Upper lobe of left lung (tissue), 6 donors: ENCODE measurements at regions not wholly inside any gene's neighbourhood (a gene's known extent, or its start where the extent isn't known, plus 50 kb on each side); places are given as distances from the start of the nearest gene placed in this dataset.

Source experiments
- ATAC-seq, 2 donors: fragments of 200-7000 bp; cut with Tn5 transposase; one replicate each; pipeline ENCODE4 v1.9.1; 2022; ENCODE audit warnings: mild to moderate bottlenecking in 2 of 2, moderate library complexity in 2 of 2; ENCODE audit not compliant: low FRiP score in 2 of 2
- DNase-seq, 2 donors: peaks; one replicate each; pipeline ENCODE4 v3.0.0-alpha.2; 2019 to 2020
- H3K27ac ChIP-seq, 4 donors: fragments of 200-600 bp; sonication (generic); one replicate each; pipeline ENCODE4 v1.5.1; 2016 to 2019
- H3K27me3 ChIP-seq, 4 donors: fragments of 200-600 bp; sonication (generic); one replicate each; pipeline ENCODE4 v1.5.1; 2017 to 2019
- H3K36me3 ChIP-seq, 4 donors: fragments of 200-600 bp; sonication (generic); one replicate each; pipeline ENCODE4 v1.5.1; 2016 to 2019
- H3K4me1 ChIP-seq, 4 donors: fragments of 200-600 bp; sonication (generic); one replicate each; pipeline ENCODE4 v1.5.1; 2018 to 2019
- H3K4me3 ChIP-seq, 4 donors: fragments of 200-600 bp; sonication (generic); one replicate each; pipeline ENCODE4 v1.5.1; 2017 to 2019; ENCODE audit warnings: mild to moderate bottlenecking in 2 of 4, moderate library complexity in 1 of 4
- H3K9me3 ChIP-seq, 4 donors: fragments of 200-600 bp; sonication (generic); one replicate each; pipeline ENCODE4 v1.5.1; 2018 to 2019
- EP300 ChIP-seq, 4 donors: sonication (generic); formaldehyde crosslinking; IDR thresholded peaks; one replicate each; pipeline ENCODE4 v1.5.1; 2017; ENCODE audit warnings: antibody characterized with exemption in 4 of 4, control low read depth in 2 of 4
- POLR2A ChIP-seq, 4 donors: fragments of 450-650 bp; IDR thresholded peaks; one replicate each; pipeline ENCODE4 v1.5.1; 2016 to 2017; ENCODE audit warnings: antibody characterized with exemption in 4 of 4, mild to moderate bottlenecking in 2 of 4
- POLR2AphosphoS5 ChIP-seq, 2 donors: sonication (generic); formaldehyde crosslinking; IDR thresholded peaks; one replicate each; pipeline ENCODE4 v1.5.1; 2017; ENCODE audit warnings: antibody characterized with exemption in 2 of 2
- WGBS, 2 donors: methylation state at CpG; one replicate each; pipeline ENCODE4 v1.1.5; 2017 to 2018; 5-methylcytosine and 5-hydroxymethylcytosine counted together
- TF ChIP-seq, protein P1 (sequence below), 6 experiments: fragments of 450-650 bp in 4 of 6; fragments of 200-600 bp in 2 of 6; sonication (generic) in 2 of 6; IDR thresholded peaks; one replicate each; pipeline ENCODE4 v1.5.1; 2016 to 2019; ENCODE audit warnings: antibody characterized with exemption in 6 of 6
- donor health status: DM: no; HTN: no; CAD: no; lungs with moderate emphysema.
- donor health status: DM: no; HTN: yes; CAD: no; lungs with severe emphysema.

DNA sequence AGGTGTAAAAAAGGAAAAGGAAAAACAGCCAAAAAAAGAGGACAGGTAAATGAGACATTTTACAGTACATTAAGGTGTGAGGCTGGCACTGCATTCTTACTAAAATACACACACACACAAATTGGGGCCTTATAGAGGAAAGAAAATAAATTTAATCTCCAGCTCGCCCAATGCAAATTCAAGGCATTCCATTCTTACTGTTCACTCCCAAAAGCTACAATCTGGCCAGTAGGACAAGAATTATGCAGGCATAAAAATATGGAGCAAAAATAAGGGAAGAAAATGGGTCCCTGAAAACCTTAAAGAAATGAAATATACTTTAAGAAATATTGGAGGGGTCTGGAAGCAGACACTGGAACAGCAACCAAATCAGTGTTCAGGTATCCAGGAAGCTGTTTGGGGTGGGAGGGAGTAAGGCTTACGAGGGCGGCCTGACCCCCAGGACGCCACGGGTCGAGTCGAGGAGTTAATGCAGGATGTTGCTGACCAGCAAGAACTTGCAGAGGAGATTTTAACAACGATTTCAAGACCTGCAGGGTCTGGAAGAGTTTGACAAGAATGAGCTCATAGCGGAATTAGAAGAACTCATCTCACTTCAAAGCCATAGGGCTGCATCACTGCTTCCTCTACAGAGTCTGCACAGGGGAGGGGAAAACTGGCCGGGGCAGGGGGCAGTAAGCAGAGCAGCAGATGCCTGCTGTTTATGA is 245.5 kb downstream of the TBL1XR1 start:
- Histone ChIP-seq H3K9me3 (no peaks in the 10 kb centered on the region), H3K27me3 (no peaks in the 10 kb centered on the region), H3K4me1 (peaks cover 0 to 6% (median 2%) of the 10 kb centered on the region in 4 donors), H3K27ac (no peak overlapping the region), H3K4me3 (no peak overlapping the region), H3K36me3 (no peaks in the 10 kb centered on the region)
- DNase-seq (peak in 1 of 2 donors; percentile 5), ATAC-seq (no peak)
- 72 to 76% methylated on average over 10 of the region's 10 CpGs for WGBS, 2 donors
- TF ChIP-seq POLR2A (IDR thresholded peaks at IDR 0.05) (no peak), EP300 (IDR thresholded peaks at IDR 0.05) (no peak), POLR2AphosphoS5 (IDR thresholded peaks at IDR 0.05) (no peak)
- TF ChIP-seq, protein P1, sequence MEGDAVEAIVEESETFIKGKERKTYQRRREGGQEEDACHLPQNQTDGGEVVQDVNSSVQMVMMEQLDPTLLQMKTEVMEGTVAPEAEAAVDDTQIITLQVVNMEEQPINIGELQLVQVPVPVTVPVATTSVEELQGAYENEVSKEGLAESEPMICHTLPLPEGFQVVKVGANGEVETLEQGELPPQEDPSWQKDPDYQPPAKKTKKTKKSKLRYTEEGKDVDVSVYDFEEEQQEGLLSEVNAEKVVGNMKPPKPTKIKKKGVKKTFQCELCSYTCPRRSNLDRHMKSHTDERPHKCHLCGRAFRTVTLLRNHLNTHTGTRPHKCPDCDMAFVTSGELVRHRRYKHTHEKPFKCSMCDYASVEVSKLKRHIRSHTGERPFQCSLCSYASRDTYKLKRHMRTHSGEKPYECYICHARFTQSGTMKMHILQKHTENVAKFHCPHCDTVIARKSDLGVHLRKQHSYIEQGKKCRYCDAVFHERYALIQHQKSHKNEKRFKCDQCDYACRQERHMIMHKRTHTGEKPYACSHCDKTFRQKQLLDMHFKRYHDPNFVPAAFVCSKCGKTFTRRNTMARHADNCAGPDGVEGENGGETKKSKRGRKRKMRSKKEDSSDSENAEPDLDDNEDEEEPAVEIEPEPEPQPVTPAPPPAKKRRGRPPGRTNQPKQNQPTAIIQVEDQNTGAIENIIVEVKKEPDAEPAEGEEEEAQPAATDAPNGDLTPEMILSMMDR (IDR thresholded peaks at IDR 0.05): no peak

DNA sequence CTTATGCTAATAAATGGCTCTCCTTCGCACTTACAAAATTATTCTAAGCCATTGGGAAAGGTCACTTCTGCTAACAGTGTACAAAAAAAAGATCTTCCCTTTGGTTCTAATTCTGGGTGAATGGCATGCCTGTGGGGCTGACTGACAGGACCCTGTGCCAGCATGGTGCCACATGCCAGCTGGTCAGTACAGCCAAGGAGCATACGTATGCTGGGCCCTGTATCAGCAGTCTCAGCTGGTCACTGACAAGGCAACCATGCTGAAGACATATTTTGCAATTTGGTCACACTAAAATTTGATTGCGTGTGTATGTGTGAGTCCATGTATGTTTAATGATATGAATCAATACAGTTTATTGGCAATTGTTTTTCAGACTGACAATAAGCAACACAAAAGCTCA is 246.1 kb downstream of the TBL1XR1 start:
- no peak for DNase-seq
- H3K27ac ChIP-seq: no peak overlapping the region
- no peaks in the 10 kb centered on the region for H3K9me3 ChIP-seq
- ATAC-seq: no peak
- H3K4me3 ChIP-seq: no peak overlapping the region
- 85% methylated on average over 3 of the region's 3 CpGs for WGBS, 2 donors
- H3K36me3 ChIP-seq: no peaks in the 10 kb centered on the region
- no peak for TF ChIP-seq EP300 (IDR thresholded peaks at IDR 0.05)
- TF ChIP-seq POLR2AphosphoS5 (IDR thresholded peaks at IDR 0.05): no peak
- TF ChIP-seq, protein P1 (IDR thresholded peaks at IDR 0.05): no peak
- no peak for TF ChIP-seq POLR2A (IDR thresholded peaks at IDR 0.05)
- no peaks in the 10 kb centered on the region for H3K27me3 ChIP-seq
- H3K4me1 ChIP-seq: peaks cover 0 to 6% (median 2%) of the 10 kb centered on the region in 4 donors

DNA sequence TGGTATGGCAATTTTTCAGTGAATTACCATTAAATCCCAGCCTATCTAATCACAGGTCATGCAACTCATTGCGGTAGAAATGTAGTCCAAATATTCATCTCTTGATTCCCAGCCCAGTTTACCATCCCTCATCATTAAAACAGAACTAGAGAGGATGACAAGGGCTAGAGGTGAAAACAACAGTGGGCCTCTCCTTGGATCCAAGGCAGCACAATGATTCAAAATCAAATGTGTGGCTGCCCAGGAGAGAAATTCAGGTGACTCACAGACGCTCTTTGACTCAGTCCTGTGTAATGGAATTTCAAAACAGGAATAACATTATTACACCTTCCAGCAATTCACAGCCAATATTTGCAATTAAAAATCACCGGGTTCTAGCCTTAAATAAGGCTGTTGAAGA is 246.5 kb downstream of the TBL1XR1 start:
- H3K9me3 ChIP-seq: no peaks in the 10 kb centered on the region
- peaks cover 0 to 6% (median 2%) of the 10 kb centered on the region in 4 donors for H3K4me1 ChIP-seq
- H3K27me3 ChIP-seq: no peaks in the 10 kb centered on the region
- WGBS, 2 donors: 85 to 93% methylated on average over 3 of the region's 3 CpGs
- DNase-seq (no peak), ATAC-seq (no peak)
- no peaks in the 10 kb centered on the region for H3K36me3 ChIP-seq
- no peak overlapping the region for H3K4me3 ChIP-seq
- no peak overlapping the region for H3K27ac ChIP-seq
- no peak for TF ChIP-seq POLR2AphosphoS5 (IDR thresholded peaks at IDR 0.05)
- no peak for TF ChIP-seq POLR2A (IDR thresholded peaks at IDR 0.05)

DNA sequence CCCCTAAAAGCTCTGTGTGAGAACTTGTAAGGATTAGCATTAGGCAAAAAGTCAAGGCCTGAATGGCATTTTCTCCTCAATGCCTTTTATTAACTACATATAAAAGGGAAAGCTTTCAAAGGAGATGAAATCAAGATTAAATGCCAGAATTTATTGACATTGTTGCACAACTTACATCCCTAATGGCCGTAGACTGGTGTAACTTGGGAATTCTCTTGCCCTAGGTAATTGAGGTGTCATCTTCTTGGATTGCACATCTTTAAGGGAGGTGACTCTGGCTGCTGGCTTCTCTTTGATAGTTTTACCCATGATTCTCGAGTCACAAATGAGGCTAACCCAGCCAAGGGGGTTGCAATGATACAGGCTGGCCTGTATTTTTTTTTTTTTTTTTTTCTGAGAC is 249.1 kb downstream of the TBL1XR1 start:
- TF ChIP-seq POLR2AphosphoS5 (IDR thresholded peaks at IDR 0.05): no peak
- no peak for TF ChIP-seq POLR2A (IDR thresholded peaks at IDR 0.05)
- TF ChIP-seq, protein P1 (IDR thresholded peaks at IDR 0.05): no peak
- no peak for TF ChIP-seq EP300 (IDR thresholded peaks at IDR 0.05)
- no peaks in the 10 kb centered on the region for H3K4me1 ChIP-seq
- no peaks in the 10 kb centered on the region for H3K9me3 ChIP-seq
- no peak overlapping the region for H3K4me3 ChIP-seq
- H3K27me3 ChIP-seq: no peaks in the 10 kb centered on the region
- no peak for DNase-seq
- H3K36me3 ChIP-seq: no peaks in the 10 kb centered on the region
- 77 to 90% methylated on average over 2 of the region's 2 CpGs for WGBS, 2 donors
- no peak overlapping the region for H3K27ac ChIP-seq
- ATAC-seq: no peak

DNA sequence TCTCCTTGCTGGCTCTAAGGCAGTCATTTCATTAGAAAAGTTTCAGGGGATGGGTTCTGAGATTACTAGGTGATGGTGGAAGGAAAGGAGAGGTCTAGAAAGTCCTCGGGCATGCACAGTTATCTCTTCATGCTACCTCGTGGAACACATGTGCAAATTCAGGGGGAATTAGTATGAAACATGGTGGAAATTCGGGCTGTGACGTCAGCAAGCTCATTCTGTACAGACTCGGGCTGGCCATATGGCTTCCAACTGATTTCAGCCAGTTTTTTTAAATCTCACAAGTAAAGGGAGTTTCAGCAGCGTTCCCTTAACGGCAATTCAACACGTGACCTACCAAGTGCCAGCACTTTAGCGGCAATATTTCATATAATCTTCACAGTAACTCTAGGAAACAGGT is 251.1 kb downstream of the TBL1XR1 start:
- 91 to 93% methylated on average over 9 of the region's 9 CpGs for WGBS, 2 donors

More for the DNA sequence above, 251.1 kb downstream of the TBL1XR1 start:
- Histone ChIP-seq H3K9me3 (no peaks in the 10 kb centered on the region), H3K4me1 (no peaks in the 10 kb centered on the region), H3K4me3 (no peak overlapping the region), H3K36me3 (no peaks in the 10 kb centered on the region), H3K27ac (no peak overlapping the region), H3K27me3 (no peaks in the 10 kb centered on the region)
- ATAC-seq: no peak
- DNase-seq: no peak
- TF ChIP-seq EP300 (IDR thresholded peaks at IDR 0.05) (no peak), POLR2A (IDR thresholded peaks at IDR 0.05) (no peak), POLR2AphosphoS5 (IDR thresholded peaks at IDR 0.05) (no peak)
- TF ChIP-seq, protein P1 (IDR thresholded peaks at IDR 0.05): no peak
